Bone marrow (tissue), 2 donors: ENCODE measurements at regions not wholly inside any gene's neighbourhood (a gene's known extent, or its start where the extent isn't known, plus 50 kb on each side); places are given as distances from the start of the nearest gene placed in this dataset.
"Not testable (repeated sequence)": the region's sequence is repeated elsewhere in the genome, so short reads cannot be mapped to it uniquely, and the experiment has no call there.

ENCODE experiments used
- DNase-seq, 2 donors: peaks; one replicate each; lab custom pipeline; 2025; lab: John Stamatoyannopoulos, UW

DNA sequence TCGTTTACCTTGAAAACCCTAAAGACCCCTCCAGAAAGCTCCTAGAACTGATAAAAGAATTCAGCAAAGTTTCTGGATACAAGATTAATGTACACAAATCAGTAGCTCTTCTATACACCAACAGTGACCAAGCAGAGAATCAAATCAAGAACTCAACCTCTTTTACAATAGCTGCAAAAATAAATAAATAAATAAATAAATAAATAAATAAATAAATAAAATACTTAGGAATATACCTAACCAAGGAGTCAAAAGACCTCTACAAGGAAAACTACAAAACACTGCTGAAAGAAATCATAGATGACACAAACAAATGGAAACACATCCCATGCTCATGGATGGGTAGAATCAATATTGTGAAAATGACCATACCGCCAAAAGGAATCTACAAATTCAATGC is 186.8 kb upstream of the EOLA2 start:
- not testable (repeated sequence) for DNase-seq

- DNase-seq = no peak
These were observed 188.9 kb upstream of the EOLA2 start for GRCh38 chrX:150127216-150127615.

DNA sequence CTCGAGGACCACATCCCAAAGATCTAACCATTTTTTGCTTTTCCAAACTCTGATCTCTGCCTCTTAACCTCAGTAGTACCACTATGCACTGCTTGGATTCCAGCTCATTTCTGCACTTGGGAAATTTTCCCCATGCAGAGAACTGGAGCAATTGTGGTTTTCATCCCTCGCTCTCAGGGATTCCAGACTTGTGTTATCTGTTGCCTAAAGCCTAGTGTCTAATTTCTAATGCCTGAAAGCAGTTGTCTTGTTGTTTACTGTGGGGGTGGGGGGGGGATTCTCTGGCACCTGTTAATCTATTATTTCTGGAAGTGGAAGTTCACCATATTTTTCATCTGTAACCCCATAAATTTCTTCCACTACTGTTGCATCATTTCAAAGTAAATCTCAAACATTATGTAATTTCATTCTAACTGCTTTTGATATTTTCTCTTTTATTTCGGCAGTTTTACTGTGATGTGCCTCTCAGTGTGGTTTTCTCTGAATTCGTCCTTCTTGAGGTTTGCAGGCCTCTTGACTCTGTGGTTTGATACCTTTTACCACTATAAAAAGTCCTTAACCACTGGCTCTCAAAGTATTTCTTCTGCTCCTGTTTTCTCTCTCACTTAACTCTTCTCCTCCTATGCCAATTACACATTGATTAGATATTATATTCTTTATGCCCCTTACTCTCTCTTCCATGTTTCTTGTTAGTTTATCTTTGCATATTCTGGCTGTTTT is 205.6 kb upstream of the EOLA2 start:
- no peak for DNase-seq

DNA sequence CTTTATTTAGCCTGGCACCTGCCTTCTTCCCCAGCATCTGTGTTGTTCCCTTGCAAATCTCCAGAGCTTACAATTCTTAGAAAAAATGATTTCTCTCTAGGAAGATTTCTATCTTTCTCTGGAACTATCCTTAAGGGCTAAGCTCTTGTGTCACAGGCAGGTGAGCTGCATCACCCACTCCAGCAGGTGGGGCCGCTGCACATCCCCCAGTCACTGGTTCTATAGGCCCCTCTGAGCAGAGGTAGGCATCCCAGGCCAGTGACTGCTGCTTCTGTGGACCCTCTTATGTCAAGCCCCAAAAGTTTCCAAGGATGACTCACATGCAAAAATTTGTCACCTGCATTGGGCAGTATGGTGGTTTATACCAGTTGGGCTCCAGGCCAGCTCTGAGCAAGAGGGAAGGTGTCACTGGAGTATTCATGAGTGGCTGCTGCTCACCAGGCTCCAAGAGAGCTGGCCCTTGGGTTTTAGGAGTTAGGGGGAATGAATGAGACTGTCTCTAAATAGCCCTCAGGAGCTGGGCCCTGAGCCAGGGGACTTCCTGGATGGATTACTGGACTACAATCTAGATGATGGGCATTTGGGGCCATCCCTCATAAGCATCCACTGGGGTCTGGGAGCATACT is 208.1 kb upstream of the EOLA2 start:
- DNase-seq = no peak

DNA sequence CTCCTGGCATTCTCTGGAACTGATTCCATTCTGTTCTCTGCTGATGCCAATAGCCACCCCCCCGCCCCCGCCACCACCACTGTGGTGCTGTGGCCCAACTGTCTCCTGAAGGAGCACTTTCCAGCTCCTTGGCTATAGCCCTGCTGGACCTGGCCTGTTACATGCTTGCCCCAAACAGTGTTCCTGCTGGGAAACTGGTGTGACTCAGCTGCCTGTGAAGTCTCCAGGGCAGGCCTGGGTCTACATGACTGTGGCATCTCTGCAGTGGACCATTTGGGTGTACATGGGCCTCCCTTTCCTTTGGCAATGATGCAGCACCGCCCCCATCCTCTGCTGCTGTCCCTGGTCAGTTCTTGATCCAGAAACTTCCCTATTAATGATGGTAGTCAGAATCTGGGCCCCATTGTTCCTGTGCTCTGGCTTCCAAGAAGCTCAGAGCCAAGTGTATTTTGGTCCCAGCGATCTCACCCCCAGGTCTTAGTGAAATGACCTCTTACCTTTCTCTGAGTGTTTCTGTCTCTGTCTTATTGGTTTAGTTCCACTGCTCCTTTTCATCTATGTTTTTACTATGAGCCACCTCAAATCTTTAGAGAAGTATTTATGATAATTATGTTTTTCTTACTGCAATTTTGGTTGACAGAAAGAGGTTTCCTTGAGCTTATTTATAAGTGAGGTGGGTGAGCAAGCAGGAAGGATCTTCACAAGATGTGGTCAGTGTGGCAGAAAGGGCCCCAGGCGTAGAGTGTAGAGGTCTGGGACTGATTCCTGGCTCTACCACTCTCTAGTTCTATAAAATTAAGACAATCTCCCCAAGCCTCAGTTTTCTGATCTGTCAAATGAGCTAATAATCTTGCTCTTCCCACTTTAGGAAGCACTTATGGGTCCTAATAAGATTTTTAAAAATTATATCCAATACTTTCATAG is 210.7 kb upstream of the EOLA2 start:
- no peak for DNase-seq

- no peak for DNase-seq
These were observed 211.9 kb upstream of the EOLA2 start for GRCh38 chrX:150150076-150150779.

GRCh38 chrX:150150780-150151125 is 212.4 kb upstream of the MAMLD1 start:
- DNase-seq = no peak

DNA sequence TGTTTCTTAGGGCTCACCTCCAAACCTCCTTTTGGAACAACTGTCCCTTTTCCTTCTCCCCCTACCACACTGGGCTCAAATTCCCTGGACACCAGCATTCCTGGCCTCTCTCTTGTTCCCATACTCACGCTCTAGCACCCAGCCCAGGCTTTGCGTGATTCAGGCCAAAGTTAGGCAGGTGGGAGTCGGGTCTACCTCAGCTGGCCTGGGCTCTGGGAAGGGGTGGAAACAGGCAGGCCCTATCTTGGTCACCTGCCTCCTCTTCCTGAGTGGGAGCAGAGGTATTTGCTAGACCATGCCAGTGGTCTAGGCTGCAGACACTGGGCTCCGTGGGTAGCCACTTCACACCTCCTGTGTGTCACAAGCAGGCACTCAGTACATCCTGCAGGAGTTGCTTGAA is 211.1 kb upstream of the MAMLD1 start:
- no peak for DNase-seq

DNA sequence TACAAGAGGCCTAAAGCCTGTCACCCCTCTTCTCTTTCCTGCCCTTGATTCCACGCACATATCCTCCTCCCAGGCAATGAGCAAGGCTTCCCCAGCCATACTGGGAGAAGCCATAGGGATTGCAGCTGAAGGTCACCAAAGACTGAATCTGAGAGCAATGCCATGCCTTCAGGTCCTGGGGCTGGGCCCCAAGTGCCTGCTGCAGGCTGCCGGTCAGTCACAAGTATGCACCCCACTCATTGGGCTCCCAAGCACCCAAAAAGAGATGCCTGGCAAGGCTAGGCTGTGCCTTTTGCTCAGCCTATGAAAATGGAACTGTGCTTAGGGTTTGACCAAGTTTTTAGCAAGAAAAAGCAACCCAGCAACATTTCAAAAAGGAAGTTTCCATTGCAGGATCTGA is 210.6 kb upstream of the MAMLD1 start:
- DNase-seq = no peak

GRCh38 chrX:150155436-150156035 is 207.6 kb upstream of the MAMLD1 start:
- DNase-seq = no peak

DNA sequence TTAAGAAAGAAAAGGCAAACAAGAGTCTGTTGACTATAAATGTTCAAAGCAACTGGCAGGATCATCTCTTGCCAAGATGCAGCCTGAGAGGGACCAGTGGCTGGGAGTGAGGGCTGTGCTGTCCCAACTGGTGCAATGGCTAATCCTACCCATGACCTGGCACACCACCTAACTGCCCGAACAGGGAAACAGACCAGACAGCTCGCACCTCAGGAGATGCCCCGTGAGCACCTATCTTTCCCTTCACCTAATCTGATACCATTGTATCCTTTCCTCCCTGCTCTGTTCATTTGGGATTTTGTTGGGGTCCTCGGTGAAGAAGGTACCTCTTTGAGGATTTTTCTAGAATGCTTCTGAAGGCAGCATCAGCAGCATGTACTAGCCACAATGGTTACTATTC is 206.5 kb upstream of the MAMLD1 start:
- no peak for DNase-seq

- DNase-seq = no peak
These were observed 205.8 kb upstream of the MAMLD1 start for GRCh38 chrX:150157291-150157690.

DNA sequence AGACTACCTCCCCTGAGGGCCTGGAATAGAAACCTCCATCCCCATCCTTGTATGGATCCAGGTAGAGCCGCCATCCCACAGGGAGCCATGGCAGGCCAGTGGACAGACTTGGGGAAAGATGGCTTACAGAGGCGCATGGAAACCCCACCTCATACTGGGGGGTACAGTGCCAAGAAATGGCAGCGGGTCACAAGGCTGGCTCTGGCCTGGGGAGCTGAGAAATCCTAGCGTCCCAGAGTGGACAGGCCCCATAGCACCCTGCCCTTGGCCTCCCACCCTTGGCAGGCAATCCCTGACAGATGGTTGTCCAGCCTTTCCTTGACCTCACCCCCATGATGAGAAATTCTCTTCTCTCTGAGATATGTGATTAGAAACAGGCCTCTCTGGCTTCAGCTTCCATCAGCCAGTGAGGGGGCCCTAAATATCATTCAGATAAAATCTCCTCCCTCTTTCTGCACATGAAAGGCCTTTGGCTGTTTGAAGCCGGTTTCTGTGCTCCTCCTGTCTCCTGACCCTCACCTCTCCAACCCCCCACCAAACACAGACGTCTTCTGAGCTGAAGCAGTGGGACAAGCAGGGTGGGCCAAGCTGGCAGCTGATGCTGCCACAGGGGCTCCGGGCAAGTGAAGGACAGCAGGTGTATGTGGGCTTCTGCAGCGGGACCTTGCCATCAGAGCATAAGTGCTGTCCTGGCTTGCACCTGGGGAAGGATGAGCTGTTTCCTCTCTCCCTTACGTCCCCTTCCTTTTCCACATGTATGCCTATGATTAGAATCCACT is 204.4 kb upstream of the MAMLD1 start:
- DNase-seq = no peak

DNA sequence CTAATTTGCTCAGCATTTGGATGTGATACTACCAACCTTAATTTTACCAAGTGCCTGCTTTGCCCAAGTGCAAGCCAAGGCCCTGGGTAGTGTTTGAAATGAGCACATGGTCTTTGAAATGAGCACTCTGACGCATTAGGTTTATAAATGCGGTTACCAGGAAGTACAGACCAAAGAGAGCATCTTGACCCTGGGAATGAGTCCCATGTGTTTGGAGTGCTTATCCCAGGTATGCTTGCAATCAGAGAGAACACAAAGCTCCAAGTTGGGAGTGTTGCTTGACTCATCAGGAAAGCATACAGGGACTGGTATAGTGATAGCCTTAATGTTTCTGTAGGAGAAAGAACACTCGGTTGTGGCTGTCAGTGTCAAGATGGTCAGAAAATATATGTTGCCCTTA is 203.6 kb upstream of the MAMLD1 start:
- no peak for DNase-seq

DNA sequence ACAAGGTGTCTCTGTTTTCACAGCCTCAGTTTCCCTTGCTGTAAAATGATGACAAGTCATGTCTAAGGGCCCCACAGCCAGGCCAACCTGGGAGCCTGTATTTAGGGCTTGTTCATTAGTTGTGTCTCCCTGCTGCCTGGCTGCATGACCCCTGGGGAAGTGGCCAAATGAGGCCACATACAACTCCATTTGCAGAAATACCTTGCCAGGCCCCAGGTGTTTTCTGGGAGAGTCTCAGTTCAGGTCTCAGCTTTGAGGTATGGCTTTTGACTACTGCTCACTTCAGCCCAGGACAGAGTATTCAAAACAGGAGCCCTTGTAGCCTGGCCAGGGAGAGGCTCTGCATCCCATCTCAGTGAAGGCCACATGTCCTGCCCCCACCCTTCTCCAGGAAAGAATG is 202.5 kb upstream of the MAMLD1 start:
- no peak for DNase-seq

GRCh38 chrX:150161193-150161592 is 201.9 kb upstream of the MAMLD1 start:
- DNase-seq = no peak

- no peak for DNase-seq
These were observed 201.0 kb upstream of the MAMLD1 start for GRCh38 chrX:150162141-150162540.

GRCh38 chrX:150163221-150163930 is 199.7 kb upstream of the MAMLD1 start:
- no peak for DNase-seq

DNA sequence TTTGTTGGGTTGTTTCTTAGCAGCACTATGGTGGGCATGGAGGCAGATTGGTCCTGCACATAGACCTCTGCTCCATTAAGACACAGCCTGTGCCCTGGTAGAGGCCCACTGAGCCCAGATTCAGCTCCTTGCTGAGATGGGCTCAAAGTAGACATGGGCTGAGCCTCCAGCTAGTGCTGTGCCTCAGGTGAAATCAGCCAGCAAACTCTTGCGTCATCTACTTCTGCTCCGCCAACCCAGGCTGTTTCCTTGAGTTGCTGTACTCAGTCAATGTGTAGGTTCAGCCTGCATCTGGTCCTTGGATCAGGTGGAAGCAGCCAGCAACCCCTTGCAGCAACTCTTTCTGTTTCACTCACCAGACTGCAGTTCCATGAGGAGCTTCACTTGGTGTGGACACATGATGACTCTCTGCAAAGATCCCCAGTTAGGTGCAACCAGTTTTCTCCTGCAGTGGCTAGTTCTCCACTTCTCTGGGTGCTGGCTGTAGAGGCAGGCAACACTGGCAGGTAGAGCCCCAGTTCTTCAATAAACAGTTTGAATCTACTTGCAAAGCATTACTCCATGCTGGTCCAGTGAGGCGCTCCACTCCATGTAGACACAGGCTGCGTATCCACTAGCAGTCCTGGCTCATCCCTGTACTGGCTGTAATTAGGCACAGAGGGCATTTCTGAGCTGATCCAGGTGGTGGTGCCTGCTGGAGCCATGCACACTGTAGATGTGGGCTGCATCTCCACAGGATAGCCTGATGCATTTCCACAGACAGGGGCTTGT is 199.0 kb upstream of the MAMLD1 start:
- no peak for DNase-seq
